HUES64 (cell line): ENCODE measurements at regions not wholly inside any gene's neighbourhood (a gene's known extent, or its start where the extent isn't known, plus 50 kb on each side); places are given as distances from the start of the nearest gene placed in this dataset.

Source experiments
- H3K27ac ChIP-seq: 2 replicates; pipeline ENCODE4 v1.7.0; 2013; ENCODE audit warnings: low read depth, low read length, inconsistent platforms
- H3K27me3 ChIP-seq: 2 replicates; pipeline ENCODE4 v1.6.1; 2013; ENCODE audit warnings: mild to moderate bottlenecking, low read length; ENCODE audit not compliant: insufficient read depth
- H3K36me3 ChIP-seq: 2 replicates; pipeline ENCODE4 v1.6.1; 2013; ENCODE audit warnings: mild to moderate bottlenecking, low read length; ENCODE audit not compliant: insufficient read depth
- H3K4me1 ChIP-seq: 2 replicates; pipeline ENCODE4 v1.6.1; 2013; ENCODE audit warnings: mild to moderate bottlenecking, low read length, moderate library complexity; ENCODE audit not compliant: insufficient read depth
- H3K4me3 ChIP-seq: 2 replicates; pipeline ENCODE4 v1.5.1; 2013; ENCODE audit warnings: mild to moderate bottlenecking, low read length, moderate library complexity
- H3K9ac ChIP-seq: 2 replicates; pipeline ENCODE4 v1.6.1; 2013; ENCODE audit warnings: mild to moderate bottlenecking, low read depth, low read length
- H3K9me3 ChIP-seq: 2 replicates; pipeline ENCODE4 v1.6.1; 2013; ENCODE audit warnings: low read depth, low read length; ENCODE audit not compliant: insufficient read depth
- WGBS: fragments of 150-250, 120-280 bp; methylation state at CpG from one replicate; pipeline ENCODE4 v1.1.7; 2013; ENCODE audit warnings: missing lambda C conversion rate; 5-methylcytosine and 5-hydroxymethylcytosine counted together

DNA sequence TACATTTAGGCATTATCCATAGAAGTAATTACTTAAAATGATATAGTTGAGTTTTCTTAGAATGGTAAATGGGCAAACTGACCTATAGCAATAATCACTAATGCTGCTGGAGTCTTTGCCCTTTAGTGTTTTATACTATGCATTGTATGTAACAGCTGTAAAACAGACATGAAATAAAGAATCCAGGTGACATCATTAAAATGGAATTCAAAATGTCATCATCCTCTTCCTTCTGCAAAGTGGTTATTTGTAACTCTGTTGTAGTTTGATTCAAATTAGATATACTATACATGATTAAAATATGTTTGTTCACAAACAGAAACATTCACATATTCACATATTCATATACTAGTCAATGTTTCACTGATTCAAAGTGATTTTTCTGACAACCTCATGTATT, 598.8 kb downstream of the SLC16A7 start:
- Histone ChIP-seq H3K9ac (no peak overlapping the region), H3K27me3 (no peaks in the 10 kb centered on the region), H3K27ac (no peak overlapping the region), H3K4me1 (peaks cover 7% of the 10 kb centered on the region), H3K9me3 (no peaks in the 10 kb centered on the region), H3K4me3 (no peak overlapping the region), H3K36me3 (no peaks in the 10 kb centered on the region)

DNA sequence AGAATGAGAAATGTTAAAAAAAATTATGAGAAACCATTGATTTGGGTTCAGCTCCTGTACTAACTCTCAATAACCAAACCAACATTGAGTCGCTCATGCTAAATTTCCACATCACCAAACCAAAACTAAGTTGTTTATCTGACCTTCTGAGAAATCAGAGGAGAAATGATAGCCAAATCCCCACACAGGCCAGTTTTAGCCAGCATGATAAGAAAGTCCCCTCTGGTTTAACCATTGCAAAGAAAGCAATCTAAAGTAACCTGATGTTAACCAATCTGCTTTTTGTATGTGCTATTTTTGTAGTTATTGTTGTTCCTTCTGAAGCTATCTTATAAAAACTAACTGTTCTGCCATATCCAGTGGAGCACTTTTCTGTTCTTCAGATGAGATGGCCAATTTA, 599.7 kb downstream of the SLC16A7 start:
- H3K9me3 ChIP-seq, result no peaks in the 10 kb centered on the region
- 93% methylated on average over 1 of the region's 1 CpG for WGBS
- H3K9ac ChIP-seq, result no peak overlapping the region
- no peak overlapping the region for H3K4me3 ChIP-seq
- no peaks in the 10 kb centered on the region for H3K27me3 ChIP-seq
- H3K36me3 ChIP-seq, result no peaks in the 10 kb centered on the region
- H3K27ac ChIP-seq, result no peak overlapping the region
- H3K4me1 ChIP-seq, result peaks cover 7% of the 10 kb centered on the region

DNA sequence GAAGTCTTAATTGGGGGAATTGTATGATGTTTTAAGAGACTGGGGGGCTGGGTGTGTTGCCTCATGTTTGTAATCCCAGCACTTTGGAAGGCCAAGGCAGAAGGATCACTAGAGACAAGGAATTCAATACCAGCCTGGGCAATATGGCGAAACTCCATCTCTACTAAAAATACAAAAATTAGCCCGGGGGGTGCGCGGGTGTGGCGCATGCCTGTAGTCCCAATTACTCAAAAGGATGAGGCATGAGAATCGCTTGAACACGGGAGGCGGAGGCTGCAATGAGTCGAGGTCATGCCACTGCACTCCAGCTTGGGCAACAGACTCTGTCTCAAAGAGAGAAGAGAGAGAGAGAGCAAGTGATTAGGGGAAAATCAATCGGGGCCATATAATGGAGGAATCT, 600.5 kb downstream of the SLC16A7 start:
- Histone ChIP-seq H3K27me3 (no peaks in the 10 kb centered on the region), H3K9ac (no peak overlapping the region), H3K4me3 (no peak overlapping the region), H3K27ac (no peak overlapping the region), H3K9me3 (no peaks in the 10 kb centered on the region), H3K4me1 (peaks cover 7% of the 10 kb centered on the region), H3K36me3 (no peaks in the 10 kb centered on the region)
- 95% methylated on average over 10 of the region's 10 CpGs for WGBS

DNA sequence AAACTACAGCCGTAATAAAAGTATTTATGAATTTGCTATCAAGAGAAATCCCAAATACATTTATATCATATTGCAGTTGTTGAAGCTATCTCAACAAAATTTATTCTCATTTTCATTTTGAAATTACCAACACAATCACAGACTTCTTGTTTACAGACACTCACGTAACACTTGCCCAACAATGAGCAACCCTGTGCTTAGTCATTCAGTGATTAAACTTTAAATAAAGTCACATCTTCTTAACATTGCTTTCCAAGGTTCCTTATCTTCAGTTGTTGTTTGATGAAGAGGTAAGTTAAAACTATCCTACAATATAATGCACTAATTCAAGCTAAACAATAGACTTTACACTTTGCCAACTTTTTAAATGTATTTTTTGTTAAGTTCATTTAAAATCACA, 601.8 kb downstream of the SLC16A7 start:
- no peak overlapping the region for H3K27ac ChIP-seq
- H3K9ac ChIP-seq, result no peak overlapping the region
- H3K4me3 ChIP-seq, result no peak overlapping the region
- peaks cover 7% of the 10 kb centered on the region for H3K4me1 ChIP-seq
- no peaks in the 10 kb centered on the region for H3K27me3 ChIP-seq
- H3K9me3 ChIP-seq, result no peaks in the 10 kb centered on the region
- 88% methylated on average over 1 of the region's 2 CpGs for WGBS
- H3K36me3 ChIP-seq, result no peaks in the 10 kb centered on the region

DNA sequence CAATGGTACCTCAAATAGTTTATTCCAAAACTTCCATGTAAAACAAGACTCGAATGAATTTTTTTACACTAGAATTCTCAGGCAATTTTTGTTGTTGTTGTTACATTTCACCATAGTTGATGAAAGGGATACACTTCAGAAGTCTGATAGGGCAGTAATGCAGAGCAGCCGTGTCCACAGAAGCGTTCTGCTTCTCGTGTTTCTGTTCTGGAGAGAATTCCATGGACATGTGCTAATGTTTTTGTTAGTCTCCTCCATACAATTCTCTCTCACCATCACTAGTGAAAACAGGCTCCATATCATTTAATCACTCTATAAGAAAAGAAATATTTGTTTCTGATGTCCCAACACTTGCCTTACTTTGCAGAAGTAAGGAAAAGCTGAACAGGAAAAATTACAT, 606.1 kb downstream of the SLC16A7 start:
- no peak overlapping the region for H3K27ac ChIP-seq
- H3K9me3 ChIP-seq, result no peaks in the 10 kb centered on the region
- H3K4me1 ChIP-seq, result peaks cover 16% of the 10 kb centered on the region
- 93% methylated on average over 4 of the region's 4 CpGs for WGBS
- no peak overlapping the region for H3K4me3 ChIP-seq
- no peak overlapping the region for H3K9ac ChIP-seq
- no peaks in the 10 kb centered on the region for H3K27me3 ChIP-seq
- H3K36me3 ChIP-seq, result no peaks in the 10 kb centered on the region

DNA sequence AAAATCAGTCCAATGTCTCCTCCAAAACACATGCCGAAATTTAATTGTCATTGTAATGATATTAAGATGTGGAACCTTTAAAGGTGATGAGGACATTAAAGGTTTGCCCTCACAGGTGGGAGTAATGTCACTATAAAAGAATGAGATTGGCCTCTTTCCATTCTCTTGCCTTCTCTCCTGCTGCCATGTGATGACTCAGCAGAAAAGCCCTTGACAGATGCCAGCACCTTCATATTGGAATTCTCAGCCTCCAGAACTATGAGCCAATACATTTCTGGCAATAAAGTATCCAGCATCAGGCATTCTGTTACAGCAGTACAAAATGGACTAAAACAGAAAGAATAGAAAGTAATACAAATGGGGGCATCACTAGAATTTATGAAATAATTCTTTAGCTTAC, 609.7 kb downstream of the SLC16A7 start:
- Histone ChIP-seq H3K9ac (no peak overlapping the region), H3K9me3 (no peaks in the 10 kb centered on the region), H3K36me3 (no peaks in the 10 kb centered on the region), H3K27me3 (no peaks in the 10 kb centered on the region), H3K4me1 (peaks cover 9% of the 10 kb centered on the region; the same call in 1 of the 2 replicates), H3K27ac (no peak overlapping the region), H3K4me3 (no peak overlapping the region)
- WGBS, result 100% methylated on average over 1 of the region's 1 CpG

DNA sequence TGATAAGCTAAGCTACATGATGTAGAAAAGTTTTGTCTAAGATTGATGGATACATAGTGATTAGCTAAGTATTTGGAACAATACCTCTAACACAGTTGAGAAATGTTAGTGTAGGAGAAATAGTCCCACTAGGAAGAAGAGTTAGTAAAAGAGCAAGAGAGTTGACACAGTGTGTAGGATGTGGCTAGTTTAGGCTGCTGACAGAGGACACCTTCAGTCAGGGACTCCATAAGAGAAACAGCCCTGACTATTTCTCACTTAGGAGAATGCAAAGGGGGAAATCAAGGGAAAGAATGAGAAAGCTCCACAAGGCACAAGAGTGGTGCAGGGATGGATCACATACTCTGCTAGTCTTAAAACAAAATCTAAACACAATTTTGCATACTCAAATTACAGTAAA, 613.7 kb downstream of the SLC16A7 start:
- Histone ChIP-seq H3K9ac (no peak overlapping the region), H3K36me3 (no peaks in the 10 kb centered on the region), H3K4me1 (peaks cover 9% of the 10 kb centered on the region; the same call in 1 of the 2 replicates), H3K9me3 (peaks cover 9% of the 10 kb centered on the region; the same call in 1 of the 2 replicates), H3K4me3 (no peak overlapping the region), H3K27me3 (no peaks in the 10 kb centered on the region), H3K27ac (no peak overlapping the region)

DNA sequence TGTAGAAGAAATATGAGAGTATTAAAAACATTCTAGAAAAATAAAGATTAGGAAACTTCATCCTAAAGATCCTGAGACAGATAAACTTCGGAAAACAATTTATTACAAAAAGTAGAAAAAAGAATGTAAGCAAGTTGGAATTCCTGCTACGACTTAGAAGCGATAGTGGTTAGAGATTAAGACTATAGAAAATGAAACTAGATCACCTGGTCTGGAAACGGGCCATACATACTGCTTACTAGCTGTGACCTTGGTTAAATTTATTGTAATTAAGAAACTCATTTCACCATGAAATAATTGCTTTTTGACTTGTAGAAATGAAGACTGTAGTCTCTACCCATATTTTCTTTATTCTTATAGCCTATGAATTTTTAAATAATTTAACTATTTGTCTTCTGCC, 614.1 kb downstream of the SLC16A7 start:
- Histone ChIP-seq H3K9me3 (peaks cover 9% of the 10 kb centered on the region; the same call in 1 of the 2 replicates), H3K9ac (no peak overlapping the region), H3K27me3 (no peaks in the 10 kb centered on the region), H3K27ac (no peak overlapping the region), H3K4me3 (no peak overlapping the region), H3K36me3 (no peaks in the 10 kb centered on the region), H3K4me1 (peaks cover 8% of the 10 kb centered on the region; the same call in 1 of the 2 replicates)
- WGBS, result 93% methylated on average over 4 of the region's 4 CpGs

DNA sequence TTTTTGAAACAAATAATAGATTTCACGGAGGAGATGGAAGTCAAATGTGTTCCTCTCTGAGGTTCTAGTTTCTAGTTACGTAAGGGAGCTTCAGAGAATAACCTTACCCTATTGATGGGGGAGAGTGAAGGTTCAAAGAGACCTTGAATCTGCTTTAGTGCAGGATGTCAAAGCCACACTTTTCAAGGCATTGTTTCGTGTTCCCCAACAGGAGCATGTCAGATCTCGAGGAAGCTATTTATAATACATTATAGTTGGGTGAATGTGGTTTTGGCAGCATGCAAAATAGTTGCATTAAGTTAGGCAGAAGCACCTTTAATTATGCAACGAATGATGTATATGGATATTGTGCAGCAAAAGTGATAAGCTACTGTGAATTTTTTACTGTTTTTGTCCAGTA, 614.9 kb downstream of the SLC16A7 start:
- Histone ChIP-seq H3K4me3 (no peak overlapping the region), H3K36me3 (no peaks in the 10 kb centered on the region), H3K9ac (no peak overlapping the region), H3K27ac (no peak overlapping the region), H3K4me1 (no peaks in the 10 kb centered on the region), H3K9me3 (peaks cover 9% of the 10 kb centered on the region; the same call in 1 of the 2 replicates), H3K27me3 (no peaks in the 10 kb centered on the region)
- 93% methylated on average over 5 of the region's 5 CpGs for WGBS

DNA sequence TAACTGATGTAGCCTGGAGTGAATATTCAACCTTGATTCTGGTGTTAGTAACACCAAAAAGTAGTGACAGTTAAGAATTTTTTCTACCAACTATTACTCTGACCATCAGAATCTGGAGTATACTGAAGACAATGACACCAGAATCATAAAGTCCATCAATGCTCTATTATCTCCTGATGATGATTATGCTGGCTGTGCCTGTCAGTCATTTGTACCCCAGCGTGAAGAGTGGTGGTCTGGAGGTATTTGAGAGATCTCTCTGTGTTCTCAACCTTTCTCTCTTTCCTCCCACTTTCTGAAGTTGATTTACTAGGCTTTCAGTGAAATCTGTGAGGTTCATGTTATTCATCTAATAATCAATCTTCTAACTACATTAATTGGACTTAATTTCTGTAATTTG, 615.4 kb downstream of the SLC16A7 start:
- WGBS, result no CpG with 5 or more reads among the region's 1 CpG
- no peak overlapping the region for H3K27ac ChIP-seq

DNA sequence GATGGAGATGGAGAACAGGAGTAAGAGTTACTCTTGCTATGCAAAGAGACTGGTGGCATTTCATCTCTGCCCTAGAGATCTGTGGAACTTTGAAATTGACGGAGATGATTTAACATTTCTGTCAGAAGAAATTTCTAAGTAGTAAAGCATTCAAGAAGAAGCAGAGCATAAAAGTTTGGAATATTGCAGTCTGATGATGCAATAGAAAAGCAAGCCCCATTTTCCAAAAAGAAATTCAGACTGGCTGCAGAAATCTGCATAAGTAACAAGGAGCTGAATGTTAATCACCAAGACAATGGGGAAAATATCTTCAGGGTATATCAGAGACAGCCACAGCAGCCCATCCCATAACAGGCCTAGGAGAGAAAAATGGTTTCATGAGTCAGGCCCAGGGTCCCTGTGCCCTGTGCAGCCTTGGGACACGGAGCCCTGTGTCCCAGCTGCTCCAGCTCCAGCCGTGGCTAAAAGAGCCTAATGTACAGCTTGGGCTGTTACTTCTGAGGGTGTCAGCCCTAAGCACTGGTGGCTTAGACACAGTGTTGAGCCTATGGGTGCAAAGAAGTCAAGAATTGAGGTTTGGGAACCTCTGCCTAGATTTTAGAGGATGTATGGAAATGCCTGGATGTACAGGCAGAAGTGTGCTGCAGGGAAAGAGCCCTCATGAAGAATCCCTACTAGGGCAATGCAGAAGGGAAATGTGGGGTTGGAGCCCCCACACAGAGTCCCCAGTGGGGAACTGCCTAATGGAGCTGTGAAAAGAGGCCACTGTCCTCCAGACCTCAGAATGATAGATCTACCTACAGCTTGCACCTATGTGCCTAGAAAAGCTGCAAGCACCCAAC, 616.6 kb downstream of the SLC16A7 start:
- Histone ChIP-seq H3K9ac (no peak overlapping the region), H3K9me3 (peaks cover 9% of the 10 kb centered on the region; the same call in 1 of the 2 replicates), H3K4me3 (no peak overlapping the region), H3K27me3 (no peaks in the 10 kb centered on the region), H3K36me3 (no peaks in the 10 kb centered on the region), H3K27ac (no peak overlapping the region), H3K4me1 (no peaks in the 10 kb centered on the region)
- WGBS, result 90% methylated on average over 3 of the region's 3 CpGs

More for the DNA sequence above, 615.4 kb downstream of the SLC16A7 start:
- Histone ChIP-seq H3K9ac (no peak overlapping the region), H3K4me3 (no peak overlapping the region), H3K36me3 (no peaks in the 10 kb centered on the region), H3K4me1 (no peaks in the 10 kb centered on the region), H3K9me3 (peaks cover 9% of the 10 kb centered on the region; the same call in 1 of the 2 replicates), H3K27me3 (no peaks in the 10 kb centered on the region)
